ENCODE measurements at regions not wholly inside any gene's neighbourhood (a gene's known extent, or its start where the extent isn't known, plus 50 kb on each side); places are given as distances from the start of the nearest gene placed in this dataset.

GRCh38 chr22:27255580-27255979 is 546.0 kb downstream of the MN1 start:
- Histone ChIP-seq H3K36me3 (no peaks in the 10 kb centered on the region), H3K4me3 (no peak overlapping the region), H3K4me1 (no peaks in the 10 kb centered on the region), H3K27me3 (peaks cover 8% of the 10 kb centered on the region), H3K9me3 (no peaks in the 10 kb centered on the region), H3K27ac (no peak overlapping the region)
- no peak for TF ChIP-seq POLR2AphosphoS5 (IDR thresholded peaks at IDR 0.05)
- TF ChIP-seq, protein P1, sequence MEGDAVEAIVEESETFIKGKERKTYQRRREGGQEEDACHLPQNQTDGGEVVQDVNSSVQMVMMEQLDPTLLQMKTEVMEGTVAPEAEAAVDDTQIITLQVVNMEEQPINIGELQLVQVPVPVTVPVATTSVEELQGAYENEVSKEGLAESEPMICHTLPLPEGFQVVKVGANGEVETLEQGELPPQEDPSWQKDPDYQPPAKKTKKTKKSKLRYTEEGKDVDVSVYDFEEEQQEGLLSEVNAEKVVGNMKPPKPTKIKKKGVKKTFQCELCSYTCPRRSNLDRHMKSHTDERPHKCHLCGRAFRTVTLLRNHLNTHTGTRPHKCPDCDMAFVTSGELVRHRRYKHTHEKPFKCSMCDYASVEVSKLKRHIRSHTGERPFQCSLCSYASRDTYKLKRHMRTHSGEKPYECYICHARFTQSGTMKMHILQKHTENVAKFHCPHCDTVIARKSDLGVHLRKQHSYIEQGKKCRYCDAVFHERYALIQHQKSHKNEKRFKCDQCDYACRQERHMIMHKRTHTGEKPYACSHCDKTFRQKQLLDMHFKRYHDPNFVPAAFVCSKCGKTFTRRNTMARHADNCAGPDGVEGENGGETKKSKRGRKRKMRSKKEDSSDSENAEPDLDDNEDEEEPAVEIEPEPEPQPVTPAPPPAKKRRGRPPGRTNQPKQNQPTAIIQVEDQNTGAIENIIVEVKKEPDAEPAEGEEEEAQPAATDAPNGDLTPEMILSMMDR (IDR thresholded peaks at IDR 0.05) = no peak
- TF ChIP-seq EP300 (IDR thresholded peaks at IDR 0.05) = no peak
- no peak for TF ChIP-seq POLR2A (IDR thresholded peaks at IDR 0.05)
- 64% methylated on average over 3 of the region's 3 CpGs for WGBS
- no peak for DNase-seq (ENCODE audit: low spot score in 2 of 2)

DNA sequence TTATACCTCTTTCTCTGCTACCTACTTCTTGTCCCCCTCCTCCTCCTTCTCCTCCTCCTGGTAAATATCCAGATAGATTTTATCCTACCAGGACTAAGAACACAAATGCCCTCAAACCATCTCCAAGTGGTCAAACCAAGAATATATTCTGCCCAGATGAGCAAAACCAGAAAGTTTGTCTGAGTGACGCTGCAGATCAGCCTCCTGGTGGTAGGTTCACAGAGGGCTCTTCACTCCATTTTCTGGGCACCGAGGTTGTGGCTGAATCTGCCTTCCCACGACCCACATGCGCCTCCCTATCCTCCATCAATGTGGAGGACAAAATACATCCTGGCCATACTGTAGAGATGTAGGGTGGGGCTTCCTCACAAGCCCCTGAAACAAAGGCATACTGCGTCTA is 543.6 kb downstream of the MN1 start:
- Histone ChIP-seq H3K4me1 (no peaks in the 10 kb centered on the region), H3K27ac (no peak overlapping the region), H3K9me3 (no peaks in the 10 kb centered on the region), H3K4me3 (no peak overlapping the region), H3K36me3 (no peaks in the 10 kb centered on the region), H3K27me3 (peaks cover 17% of the 10 kb centered on the region)
- no peak for DNase-seq (ENCODE audit: low spot score in 2 of 2)
- no peak for TF ChIP-seq POLR2AphosphoS5 (IDR thresholded peaks at IDR 0.05)
- no peak for TF ChIP-seq EP300 (IDR thresholded peaks at IDR 0.05)
- TF ChIP-seq, protein P1 (IDR thresholded peaks at IDR 0.05) = no peak
- TF ChIP-seq POLR2A (IDR thresholded peaks at IDR 0.05) = no peak
- WGBS = 80% methylated on average over 5 of the region's 5 CpGs

- Histone ChIP-seq H3K27ac (no peak overlapping the region), H3K36me3 (no peaks in the 10 kb centered on the region), H3K4me1 (no peaks in the 10 kb centered on the region), H3K4me3 (no peak overlapping the region), H3K9me3 (no peaks in the 10 kb centered on the region), H3K27me3 (peaks cover 18% of the 10 kb centered on the region)
- no peak for TF ChIP-seq EP300 (IDR thresholded peaks at IDR 0.05)
- no peak for TF ChIP-seq POLR2AphosphoS5 (IDR thresholded peaks at IDR 0.05)
- no peak for TF ChIP-seq POLR2A (IDR thresholded peaks at IDR 0.05)
- DNase-seq (ENCODE audit: low spot score in 2 of 2) = no peak
- 44% methylated on average over 9 of the region's 9 CpGs for WGBS
These were observed 542.9 kb downstream of the MN1 start for GRCh38 chr22:27258616-27259172.

GRCh38 chr22:27259433-27259832 is 542.1 kb downstream of the MN1 start:
- Histone ChIP-seq H3K9me3 (no peaks in the 10 kb centered on the region), H3K4me3 (no peak overlapping the region), H3K27me3 (peaks cover 21% of the 10 kb centered on the region), H3K27ac (no peak overlapping the region), H3K36me3 (no peaks in the 10 kb centered on the region), H3K4me1 (no peaks in the 10 kb centered on the region)
- DNase-seq (ENCODE audit: low spot score in 2 of 2) = no peak
- WGBS = 69% methylated on average over 8 of the region's 8 CpGs
- TF ChIP-seq POLR2A (IDR thresholded peaks at IDR 0.05) (no peak), POLR2AphosphoS5 (IDR thresholded peaks at IDR 0.05) (no peak), EP300 (IDR thresholded peaks at IDR 0.05) (no peak)
- TF ChIP-seq, protein P1 (IDR thresholded peaks at IDR 0.05) = no peak

GRCh38 chr22:27260087-27260698 is 541.4 kb downstream of the MN1 start:
- no peaks in the 10 kb centered on the region for H3K9me3 ChIP-seq
- no peak for TF ChIP-seq EP300 (IDR thresholded peaks at IDR 0.05)
- no peak for TF ChIP-seq POLR2AphosphoS5 (IDR thresholded peaks at IDR 0.05)
- TF ChIP-seq, protein P1 (IDR thresholded peaks at IDR 0.05) = no peak
- TF ChIP-seq POLR2A (IDR thresholded peaks at IDR 0.05) = no peak
- no peak overlapping the region for H3K4me3 ChIP-seq
- WGBS = 45% methylated on average over 6 of the region's 6 CpGs
- H3K27ac ChIP-seq = no peak overlapping the region
- no peaks in the 10 kb centered on the region for H3K36me3 ChIP-seq
- no peaks in the 10 kb centered on the region for H3K4me1 ChIP-seq
- peaks cover 21% of the 10 kb centered on the region for H3K27me3 ChIP-seq
- no peak for DNase-seq (ENCODE audit: low spot score in 2 of 2)

All from suprapubic skin (tissue), 4 donors.